GM12878 (cell line): ENCODE measurements at regions not wholly inside any gene's neighbourhood (a gene's known extent, or its start where the extent isn't known, plus 50 kb on each side); places are given as distances from the start of the nearest gene placed in this dataset.

Source experiments
- ATAC-seq: fragments of 200-7000 bp; cut with Tn5 transposase; 3 replicates; pipeline ENCODE4 v1.9.1; 2020; ENCODE audit warnings: mild to moderate bottlenecking, moderate library complexity
- BruUV-seq: library from RNA; stranded (reverse); fragments of 400-500 nt; replicated peaks from 2 replicates; lab custom pipeline; 2021; lab: Mats Ljungman, UMichigan
- CTCF ChIA-PET: fragments of 300-600 bp; sonication (Branson Sonifier 250); formaldehyde crosslinking; extraction: SDS; loops from one replicate; lab custom pipeline; 2021; ENCODE audit warnings: inconsistent platforms; lab: Yijun Ruan, JAX
- POLR2A ChIA-PET: fragments of 350-600 bp; formaldehyde crosslinking; extraction: SDS; loops from one replicate; lab custom pipeline; 2021; ENCODE audit warnings: inconsistent platforms; lab: Charles Lee
- RAD21 ChIA-PET: fragments of 300-600 bp; sonication (Branson Sonifier 250); formaldehyde crosslinking; loops from one replicate; lab custom pipeline; 2023; ENCODE audit warnings: antibody characterized with exemption; ENCODE audit not compliant: unreplicated experiment; lab: Charles Lee
- SMC1A ChIA-PET: fragments of 300-600 bp; sonication (Branson Sonifier 250); formaldehyde crosslinking; loops from one replicate; lab custom pipeline; 2023; ENCODE audit not compliant: unreplicated experiment, uncharacterized antibody; lab: Charles Lee
- DNase-seq: peaks from one replicate; pipeline ENCODE4 v3.0.0-alpha.2; 2011; ENCODE audit warnings: low read depth, low spot score
- FAIRE-seq: peaks from 3 replicates; lab custom pipeline; 2011; peaks lifted over from hg19 to GRCh38; lab: Jason Lieb, UNC
- H2AFZ ChIP-seq: 2 replicates; pipeline ENCODE4 v1.6.0; 2011; ENCODE audit warnings: low read depth, low read length, control low read depth; ENCODE audit not compliant: control insufficient read depth
- H3K27ac ChIP-seq: 2 replicates; pipeline ENCODE4 v1.5.1; 2011; ENCODE audit warnings: control low read depth; ENCODE audit not compliant: control insufficient read depth, insufficient read depth
- H3K27me3 ChIP-seq, 2 experiments: replicated peaks in 1 of 2; 2 replicates each; pipeline versions ENCODE4 v1.6.0 to v1.6.1; 2011; ENCODE audit warnings: low read length in 1 of 2; ENCODE audit not compliant: control insufficient read depth in 2 of 2, insufficient read depth in 2 of 2
- H3K36me3 ChIP-seq, 2 experiments: 2 replicates each; pipeline ENCODE4 v1.5.1; 2011; ENCODE audit warnings: low read length in 1 of 2; ENCODE audit not compliant: control insufficient read depth in 2 of 2, insufficient read depth in 2 of 2
- H3K4me1 ChIP-seq: 2 replicates; pipeline ENCODE4 v1.6.1; 2011; ENCODE audit warnings: mild to moderate bottlenecking, low read length, moderate library complexity, mixed read lengths; ENCODE audit not compliant: control insufficient read depth, insufficient read depth
- H3K4me2 ChIP-seq: 2 replicates; pipeline ENCODE4 v1.6.0; 2011; ENCODE audit warnings: control low read depth; ENCODE audit not compliant: control insufficient read depth, insufficient read depth
- H3K4me3 ChIP-seq: fragments of 200-600 bp; sonication (generic); 2 replicates; pipeline ENCODE4 v1.5.1; 2016
- H3K79me2 ChIP-seq: 2 replicates; pipeline ENCODE4 v1.6.0; 2011; ENCODE audit warnings: low read length; ENCODE audit not compliant: control insufficient read depth, insufficient read depth
- H3K9ac ChIP-seq: 2 replicates; pipeline ENCODE4 v1.8.0; 2011; ENCODE audit warnings: low read length, control low read depth, mixed read lengths; ENCODE audit not compliant: control insufficient read depth, insufficient read depth
- H3K9me3 ChIP-seq: replicated peaks from 3 replicates; pipeline ENCODE4 v1.5.1; 2011; ENCODE audit warnings: mild to moderate bottlenecking, low read length; ENCODE audit not compliant: control insufficient read depth, insufficient read depth
- H4K20me1 ChIP-seq: 2 replicates; pipeline ENCODE4 v1.6.0; 2011; ENCODE audit not compliant: control insufficient read depth, insufficient read depth
- BACH1 ChIP-seq: fragments of 450-650 bp; IDR thresholded peaks from 2 replicates; pipeline ENCODE4 v1.6.1; 2017; ENCODE audit warnings: mild to moderate bottlenecking, borderline replicate concordance
- BRCA1 ChIP-seq: IDR thresholded peaks from 2 replicates; pipeline ENCODE4 v1.6.1; 2011; ENCODE audit warnings: low read depth, low read length, improper control_type of control experiment
- CEBPZ ChIP-seq: fragments of 150-350 bp; IDR thresholded peaks from 2 replicates; pipeline ENCODE4 v1.6.1; 2016; ENCODE audit warnings: low read depth, low read length
- CHD1 ChIP-seq: IDR thresholded peaks from 2 replicates; pipeline ENCODE4 v1.6.1; 2012; ENCODE audit warnings: low read depth, low read length, improper control_type of control experiment
- CHD2 ChIP-seq: IDR thresholded peaks from 2 replicates; pipeline ENCODE4 v1.6.1; 2011; ENCODE audit warnings: low read depth, low read length, improper control_type of control experiment, borderline replicate concordance
- EED ChIP-seq: sonication (generic); IDR thresholded peaks from 2 replicates; pipeline ENCODE4 v1.6.1; 2016; ENCODE audit warnings: antibody characterized with exemption, low read depth
- GATAD2B ChIP-seq: fragments of 450-650 bp; conservative IDR thresholded peaks from 2 replicates; pipeline ENCODE4 v1.6.1; 2017; ENCODE audit warnings: low read depth, mild to moderate bottlenecking, moderate library complexity
- HDAC2 ChIP-seq: fragments of 200-600 bp; sonication (generic); IDR thresholded peaks from 2 replicates; pipeline ENCODE4 v1.6.1; 2017
- IRF4 ChIP-seq: IDR thresholded peaks from 2 replicates; pipeline ENCODE4 v1.6.1; 2011; ENCODE audit warnings: low read depth, low read length
- KLF5 ChIP-seq: fragments of 450-650 bp; IDR thresholded peaks from 2 replicates; pipeline ENCODE4 v1.6.1; 2014; ENCODE audit warnings: mild to moderate bottlenecking; ENCODE audit not compliant: partially characterized antibody
- LARP7 ChIP-seq: fragments of 450-650 bp; IDR thresholded peaks from 2 replicates; pipeline ENCODE4 v1.6.1; 2017; ENCODE audit warnings: mild to moderate bottlenecking
- NR2C2 ChIP-seq: IDR thresholded peaks from 2 replicates; pipeline ENCODE4 v1.6.1; 2011; ENCODE audit warnings: borderline replicate concordance, low read depth; ENCODE audit not compliant: control insufficient read depth, insufficient read length
- POLR2AphosphoS2 ChIP-seq: IDR thresholded peaks from 2 replicates; pipeline ENCODE4 v1.6.1; 2011; ENCODE audit warnings: low read depth, mild to moderate bottlenecking, low read length, improper control_type of control experiment, moderate library complexity
- SRF ChIP-seq, 2 experiments: IDR thresholded peaks; 2 replicates each; pipeline ENCODE4 v1.6.1; 2011; ENCODE audit warnings: low read depth in 2 of 2, low read length in 2 of 2, mild to moderate bottlenecking in 1 of 2, moderate library complexity in 1 of 2
- SUZ12 ChIP-seq: fragments of 200-600 bp; sonication (generic); IDR thresholded peaks from one replicate; pipeline ENCODE4 v1.6.1; 2018; ENCODE audit warnings: antibody characterized with exemption, mild to moderate bottlenecking; ENCODE audit not compliant: unreplicated experiment
- ZBED1 ChIP-seq: IDR thresholded peaks from 2 replicates; pipeline ENCODE4 v1.6.1; 2016; ENCODE audit warnings: borderline replicate concordance
- ZNF207 ChIP-seq: fragments of 450-650 bp; IDR thresholded peaks from 2 replicates; pipeline ENCODE4 v1.6.1; 2014; ENCODE audit warnings: antibody characterized with exemption, mild to moderate bottlenecking, borderline replicate concordance
- WGBS: methylation state at CpG from one replicate; pipeline ENCODE4 v1.1.6; 2016; ENCODE audit warnings: low lambda C conversion rate; ENCODE audit not compliant: insufficient replicate concordance, insufficient coverage; ENCODE audit errors: missing lambda C conversion rate; 5-methylcytosine and 5-hydroxymethylcytosine counted together
- in situ Hi-C: fragments of 300-500 bp; cut with MboI; formaldehyde crosslinking; loops from 9 replicates; pipeline ENCODE4 v1.14.3; 2018; ENCODE audit warnings: mixed read lengths
- intact Hi-C: fragments of 100-400 bp; cut with micrococcal nuclease; formaldehyde crosslinking; loops from one replicate; pipeline ENCODE4 v1.14.2; 2022; ENCODE audit not compliant: unreplicated experiment
- TF ChIP-seq, protein P1 (sequence below): fragments of 450-650 bp; formaldehyde crosslinking; IDR thresholded peaks from 2 replicates; pipeline ENCODE4 v1.4.0; 2020; ENCODE audit warnings: mild to moderate bottlenecking, moderate library complexity
- TF ChIP-seq, protein P2 (sequence below): fragments of 450-650 bp; IDR thresholded peaks from 2 replicates; pipeline ENCODE4 v1.6.1; 2014; ENCODE audit warnings: mild to moderate bottlenecking

- ChIA-PET POLR2A (interaction anchor here (0.6 kb wide), 1 partner anchor 16 kb away, joined by 3 read pairs; no protein-coding TSS in a partner anchor), CTCF (no interaction called here), SMC1A (no interaction called here)
- TF ChIP-seq LARP7 (no peak), POLR2AphosphoS2 (no peak), SRF (IDR thresholded peaks at IDR 0.05; ENCODE audit: low read depth in 2 of 2, low read length in 2 of 2) (no peak), ZNF207 (no peak), ZBED1 (no peak), CEBPZ (no peak), KLF5 (no peak), CHD1 (no peak), BRCA1 (no peak), EED (no peak), GATAD2B (no peak), NR2C2 (no peak), SUZ12 (no peak), IRF4 (no peak), CHD2 (no peak), BACH1 (no peak), HDAC2 (no peak)
- TF ChIP-seq, protein P1, sequence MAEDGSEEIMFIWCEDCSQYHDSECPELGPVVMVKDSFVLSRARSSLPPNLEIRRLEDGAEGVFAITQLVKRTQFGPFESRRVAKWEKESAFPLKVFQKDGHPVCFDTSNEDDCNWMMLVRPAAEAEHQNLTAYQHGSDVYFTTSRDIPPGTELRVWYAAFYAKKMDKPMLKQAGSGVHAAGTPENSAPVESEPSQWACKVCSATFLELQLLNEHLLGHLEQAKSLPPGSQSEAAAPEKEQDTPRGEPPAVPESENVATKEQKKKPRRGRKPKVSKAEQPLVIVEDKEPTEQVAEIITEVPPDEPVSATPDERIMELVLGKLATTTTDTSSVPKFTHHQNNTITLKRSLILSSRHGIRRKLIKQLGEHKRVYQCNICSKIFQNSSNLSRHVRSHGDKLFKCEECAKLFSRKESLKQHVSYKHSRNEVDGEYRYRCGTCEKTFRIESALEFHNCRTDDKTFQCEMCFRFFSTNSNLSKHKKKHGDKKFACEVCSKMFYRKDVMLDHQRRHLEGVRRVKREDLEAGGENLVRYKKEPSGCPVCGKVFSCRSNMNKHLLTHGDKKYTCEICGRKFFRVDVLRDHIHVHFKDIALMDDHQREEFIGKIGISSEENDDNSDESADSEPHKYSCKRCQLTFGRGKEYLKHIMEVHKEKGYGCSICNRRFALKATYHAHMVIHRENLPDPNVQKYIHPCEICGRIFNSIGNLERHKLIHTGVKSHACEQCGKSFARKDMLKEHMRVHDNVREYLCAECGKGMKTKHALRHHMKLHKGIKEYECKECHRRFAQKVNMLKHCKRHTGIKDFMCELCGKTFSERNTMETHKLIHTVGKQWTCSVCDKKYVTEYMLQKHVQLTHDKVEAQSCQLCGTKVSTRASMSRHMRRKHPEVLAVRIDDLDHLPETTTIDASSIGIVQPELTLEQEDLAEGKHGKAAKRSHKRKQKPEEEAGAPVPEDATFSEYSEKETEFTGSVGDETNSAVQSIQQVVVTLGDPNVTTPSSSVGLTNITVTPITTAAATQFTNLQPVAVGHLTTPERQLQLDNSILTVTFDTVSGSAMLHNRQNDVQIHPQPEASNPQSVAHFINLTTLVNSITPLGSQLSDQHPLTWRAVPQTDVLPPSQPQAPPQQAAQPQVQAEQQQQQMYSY (CRISPR knock-in tag), result no peak
- TF ChIP-seq, protein P2, sequence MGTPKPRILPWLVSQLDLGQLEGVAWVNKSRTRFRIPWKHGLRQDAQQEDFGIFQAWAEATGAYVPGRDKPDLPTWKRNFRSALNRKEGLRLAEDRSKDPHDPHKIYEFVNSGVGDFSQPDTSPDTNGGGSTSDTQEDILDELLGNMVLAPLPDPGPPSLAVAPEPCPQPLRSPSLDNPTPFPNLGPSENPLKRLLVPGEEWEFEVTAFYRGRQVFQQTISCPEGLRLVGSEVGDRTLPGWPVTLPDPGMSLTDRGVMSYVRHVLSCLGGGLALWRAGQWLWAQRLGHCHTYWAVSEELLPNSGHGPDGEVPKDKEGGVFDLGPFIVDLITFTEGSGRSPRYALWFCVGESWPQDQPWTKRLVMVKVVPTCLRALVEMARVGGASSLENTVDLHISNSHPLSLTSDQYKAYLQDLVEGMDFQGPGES, result no peak
Observed at GRCh38 chr20:51198876-51199523, 176.1 kb upstream of the KCNG1 start.

More at GRCh38 chr20:51198876-51199523, 176.1 kb upstream of the KCNG1 start:
- no peak overlapping the region for H3K4me3 ChIP-seq
- intact Hi-C loops (no loop called here), in situ Hi-C loops (no loop called here)
- H3K9ac ChIP-seq, result no peak overlapping the region
- H3K79me2 ChIP-seq, result no peaks in the 10 kb centered on the region
- RAD21 ChIA-PET, result no interaction called here
- no peaks in the 10 kb centered on the region for H4K20me1 ChIP-seq
- DNase-seq (no peak), ATAC-seq (no peak), FAIRE-seq (no peak)
- no peak overlapping the region for H3K27ac ChIP-seq
- H2AFZ ChIP-seq, result no peak overlapping the region
- WGBS, result 15% methylated on average over 6 of the region's 6 CpGs
- BruUV-seq, result no TSS peak
- H3K9me3 ChIP-seq, result no peaks in the 10 kb centered on the region
- H3K36me3 ChIP-seq, result no peaks in the 10 kb centered on the region
- no peaks in the 10 kb centered on the region for H3K4me1 ChIP-seq
- no peak overlapping the region for H3K4me2 ChIP-seq
- H3K27me3 ChIP-seq, result peaks cover 0 to 3% of the 10 kb centered on the region in 2 experiments; a peak in 2 of 4 replicates
